ENCODE measurements at regions not wholly inside any gene's neighbourhood (a gene's known extent, or its start where the extent isn't known, plus 50 kb on each side); places are given as distances from the start of the nearest gene placed in this dataset.

- DNase-seq (ENCODE audit: low read depth), result no peak
- no peak overlapping the region for H3K4me3 ChIP-seq (ENCODE audit: low read depth, low read length)
- TF ChIP-seq CTCF (IDR thresholded peaks at IDR 0.05; ENCODE audit: insufficient read depth, low read depth, low read length, missing control alignments), result no peak
Measured at GRCh38 chr4:14708574-14708973, 293.7 kb upstream of the CPEB2 start.

- TF ChIP-seq CTCF (IDR thresholded peaks at IDR 0.05; ENCODE audit: insufficient read depth, low read depth, low read length, missing control alignments), result no peak
- no peak for DNase-seq (ENCODE audit: low read depth)
- H3K4me3 ChIP-seq (ENCODE audit: low read depth, low read length), result no peak overlapping the region
Measured at GRCh38 chr4:14711259-14711658, 291.0 kb upstream of the CPEB2 start.

- TF ChIP-seq CTCF (IDR thresholded peaks at IDR 0.05; ENCODE audit: insufficient read depth, low read depth, low read length, missing control alignments), result no peak
- H3K4me3 ChIP-seq (ENCODE audit: low read depth, low read length), result no peak overlapping the region
- DNase-seq (ENCODE audit: low read depth), result no peak
Measured at GRCh38 chr4:14716691-14717090, 285.6 kb upstream of the CPEB2 start.

GRCh38 chr4:14719053-14719452 lies 283.2 kb upstream of the CPEB2 start:
- no peak overlapping the region for H3K4me3 ChIP-seq (ENCODE audit: low read depth, low read length)
- no peak for DNase-seq (ENCODE audit: low read depth)
- TF ChIP-seq CTCF (IDR thresholded peaks at IDR 0.05; ENCODE audit: insufficient read depth, low read depth, low read length, missing control alignments), result no peak

- DNase-seq (ENCODE audit: low read depth), result no peak
- no peak for TF ChIP-seq CTCF (IDR thresholded peaks at IDR 0.05; ENCODE audit: insufficient read depth, low read depth, low read length, missing control alignments)
- H3K4me3 ChIP-seq (ENCODE audit: low read depth, low read length), result no peak overlapping the region
Measured at GRCh38 chr4:14726441-14726840, 275.8 kb upstream of the CPEB2 start.

- H3K4me3 ChIP-seq (ENCODE audit: low read depth, low read length), result no peak overlapping the region
- TF ChIP-seq CTCF (IDR thresholded peaks at IDR 0.05; ENCODE audit: insufficient read depth, low read depth, low read length, missing control alignments), result no peak
- peak; percentile 26 for DNase-seq (ENCODE audit: low read depth)
Measured at GRCh38 chr4:14726877-14727361, 275.4 kb upstream of the CPEB2 start.

- no peak for DNase-seq (ENCODE audit: low read depth)
- no peak overlapping the region for H3K4me3 ChIP-seq (ENCODE audit: low read depth, low read length)
- TF ChIP-seq CTCF (IDR thresholded peaks at IDR 0.05; ENCODE audit: insufficient read depth, low read depth, low read length, missing control alignments), result no peak
Measured at GRCh38 chr4:14729282-14730000, 272.8 kb upstream of the CPEB2 start.

Measured in GM12865 (cell line).